GM19351 (cell line): ENCODE measurements at regions not wholly inside any gene's neighbourhood (a gene's known extent, or its start where the extent isn't known, plus 50 kb on each side); places are given as distances from the start of the nearest gene placed in this dataset.

ENCODE experiments used
- ATAC-seq: cut with Tn5 transposase; IDR thresholded peaks from one replicate; pipeline ENCODE4 v1.9.1; 2021; ENCODE audit warnings: mild to moderate bottlenecking, moderate library complexity; ENCODE audit not compliant: unreplicated experiment

DNA sequence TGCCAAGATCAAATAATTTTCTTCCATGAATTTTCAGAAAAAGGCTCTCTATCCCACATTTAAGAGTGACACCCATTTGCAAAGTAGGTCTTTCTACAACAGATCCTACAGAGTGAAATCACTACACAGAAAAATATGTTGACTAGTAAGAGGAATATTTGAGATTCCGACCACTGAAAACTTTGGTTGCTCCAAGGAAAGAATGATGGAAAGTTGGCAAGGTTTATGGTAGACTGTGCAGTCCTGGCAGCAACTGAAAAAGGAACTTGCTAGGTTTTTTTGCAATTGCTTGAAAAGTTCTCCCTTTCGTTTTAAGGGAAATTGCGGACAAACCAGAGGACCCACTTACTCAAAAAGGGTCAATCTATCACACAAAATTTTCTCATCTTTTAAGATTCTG is 83.1 kb upstream of the TSPAN8 start:
- no peak for ATAC-seq

DNA sequence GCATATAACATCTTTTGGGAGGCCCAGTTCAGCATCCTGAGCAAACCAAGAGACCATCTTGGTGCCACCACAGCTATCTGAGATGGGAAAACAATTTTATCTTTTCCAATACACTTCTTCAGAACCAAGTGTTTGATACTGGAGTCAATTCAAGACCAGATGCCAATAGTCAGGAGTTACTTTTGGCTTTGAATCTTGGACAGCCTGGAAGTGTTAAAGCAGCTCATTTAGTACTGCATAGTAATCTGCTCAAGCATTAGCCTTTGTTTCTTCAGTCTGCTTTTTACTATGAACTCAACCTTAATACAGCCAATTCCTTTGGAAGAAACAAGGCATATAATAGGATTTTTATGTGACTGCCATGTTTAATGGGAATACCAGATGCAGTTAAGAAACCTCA is 81.9 kb upstream of the TSPAN8 start:
- ATAC-seq = no peak

DNA sequence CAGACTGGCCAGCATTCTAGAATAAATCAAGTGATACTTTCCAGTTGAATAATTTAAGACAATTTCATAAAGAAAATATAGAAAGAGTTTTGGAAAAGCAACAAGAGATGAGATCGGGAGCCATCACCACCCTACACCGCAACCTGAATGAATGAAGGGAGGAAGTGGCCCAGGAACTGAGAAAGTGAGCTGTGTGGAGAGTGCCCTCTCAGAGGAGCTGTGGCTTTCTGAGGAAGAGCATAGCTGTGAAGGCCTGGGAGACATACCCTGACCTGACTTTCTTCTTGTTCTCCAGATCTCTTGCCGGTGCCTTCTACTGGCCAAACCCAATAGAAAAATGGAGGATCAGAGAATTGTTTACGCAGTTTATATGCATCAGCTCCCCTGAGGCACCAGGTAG is 79.3 kb upstream of the TSPAN8 start:
- no peak for ATAC-seq

DNA sequence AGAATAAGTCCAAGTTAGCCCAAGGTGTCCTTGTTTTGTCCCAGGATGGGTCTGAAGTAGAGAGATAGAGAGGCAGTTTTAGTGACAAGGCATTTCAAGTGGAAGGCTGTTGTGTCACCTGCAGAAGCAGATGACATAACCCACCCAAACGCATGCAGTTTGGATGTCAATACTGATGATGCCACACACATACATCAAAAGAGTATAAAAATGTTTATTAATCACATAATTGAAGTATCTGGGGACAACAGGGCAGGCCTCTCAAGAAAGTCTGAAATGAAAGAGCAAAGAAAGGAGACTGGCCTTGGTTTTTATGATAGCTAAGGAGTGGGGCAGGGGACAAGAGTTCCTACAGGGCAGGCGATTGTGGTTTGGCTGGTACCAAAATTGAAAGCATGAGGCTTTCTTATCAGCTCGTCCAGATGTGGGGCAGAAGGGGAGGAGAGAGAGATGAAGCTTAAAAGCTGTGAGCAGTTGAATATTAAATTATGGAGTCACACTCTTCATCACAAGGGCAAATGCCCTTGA is 78.4 kb upstream of the TSPAN8 start:
- no peak for ATAC-seq

DNA sequence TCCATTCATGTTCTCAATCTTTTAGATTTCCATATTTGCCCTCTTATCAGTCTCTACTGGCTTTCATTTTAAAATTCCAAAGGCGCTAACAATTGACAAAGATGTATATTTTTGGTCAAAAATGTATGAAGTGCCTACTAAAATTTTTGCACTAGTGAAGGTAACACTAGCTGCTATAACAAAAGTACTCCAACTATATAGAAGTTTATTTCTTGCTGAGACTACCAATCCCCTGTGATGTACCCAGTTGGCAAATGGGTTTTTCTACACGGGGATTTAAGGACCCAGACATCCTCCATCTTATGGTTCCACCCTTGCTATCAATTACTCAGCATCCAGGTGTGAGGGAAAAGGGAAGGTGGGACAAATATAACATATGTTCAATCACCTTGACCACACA is 75.3 kb upstream of the TSPAN8 start:
- ATAC-seq = no peak

DNA sequence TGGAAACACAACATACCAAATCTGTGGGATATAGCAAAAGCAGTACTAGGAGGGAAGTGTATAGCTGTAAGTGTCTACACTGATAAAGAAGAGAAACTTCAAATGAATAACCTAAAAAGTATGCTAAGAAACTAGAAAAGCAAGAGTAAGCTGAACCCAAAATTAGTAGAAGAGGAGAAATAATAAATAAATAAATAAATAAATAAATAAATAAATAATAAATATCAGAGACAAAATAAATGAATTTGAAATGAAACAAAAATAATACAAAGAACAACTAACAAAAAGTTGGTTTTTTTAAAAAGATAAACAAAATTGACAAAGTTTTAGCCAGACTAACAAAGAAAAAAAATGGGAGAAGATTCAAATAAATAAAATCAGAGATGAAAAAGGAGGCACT is 72.7 kb upstream of the TSPAN8 start:
- ATAC-seq = no peak

DNA sequence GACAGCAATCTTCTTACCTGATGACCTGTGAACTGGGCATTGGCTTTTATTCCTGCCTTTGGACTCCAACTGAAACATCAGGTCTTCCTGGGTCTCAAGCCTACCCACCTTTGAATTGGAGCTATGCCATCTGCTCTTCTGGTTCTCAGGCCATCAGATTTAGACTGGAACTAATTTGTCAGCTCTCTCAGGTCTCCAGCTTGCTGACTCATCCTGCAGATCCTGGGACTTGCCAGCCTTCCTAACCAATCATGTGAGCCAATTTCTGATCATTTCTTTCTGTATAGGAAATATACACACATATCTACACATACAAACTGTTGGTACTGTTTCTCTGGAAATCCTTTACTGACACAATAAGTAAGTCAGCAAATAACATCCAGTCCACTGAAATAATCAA is 65.3 kb upstream of the TSPAN8 start:
- ATAC-seq = no peak

DNA sequence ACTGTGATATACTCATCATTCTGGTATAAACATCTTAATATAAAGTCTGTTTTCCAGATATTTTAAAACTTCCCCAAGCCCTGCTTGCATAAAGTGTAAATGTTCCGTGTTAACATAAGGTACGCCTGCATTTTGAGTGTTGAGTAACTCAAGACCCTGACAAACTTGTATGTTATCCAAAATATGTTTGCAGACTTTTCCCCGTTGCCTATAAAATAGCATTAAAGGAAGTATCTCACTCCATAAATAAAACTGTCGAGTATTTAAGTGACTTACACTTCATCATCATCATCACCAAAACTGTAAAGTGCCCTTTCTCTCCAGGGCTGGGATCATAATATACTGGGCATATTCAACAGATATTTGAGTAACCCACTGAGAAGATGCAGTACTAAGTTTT is 64.6 kb upstream of the TSPAN8 start:
- ATAC-seq = no peak

DNA sequence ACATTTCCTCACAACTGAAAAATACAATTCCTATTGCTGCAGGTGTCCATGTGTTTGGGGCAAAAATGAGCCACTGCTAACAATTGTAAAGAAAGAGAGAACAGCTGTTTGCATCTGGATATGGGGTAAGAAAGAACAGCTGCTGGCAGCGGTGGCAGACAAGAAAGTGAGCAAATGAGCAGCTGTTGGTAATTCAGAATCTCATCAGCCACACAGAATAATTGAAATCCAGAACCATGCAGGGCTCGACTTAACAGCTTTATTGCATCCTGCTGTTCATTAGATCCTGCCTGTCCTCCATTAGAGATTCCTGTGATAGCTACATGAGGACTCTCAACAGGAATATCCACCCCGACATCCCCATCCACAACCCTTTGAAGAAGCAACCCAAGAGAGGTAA is 62.5 kb upstream of the TSPAN8 start:
- ATAC-seq = no peak

DNA sequence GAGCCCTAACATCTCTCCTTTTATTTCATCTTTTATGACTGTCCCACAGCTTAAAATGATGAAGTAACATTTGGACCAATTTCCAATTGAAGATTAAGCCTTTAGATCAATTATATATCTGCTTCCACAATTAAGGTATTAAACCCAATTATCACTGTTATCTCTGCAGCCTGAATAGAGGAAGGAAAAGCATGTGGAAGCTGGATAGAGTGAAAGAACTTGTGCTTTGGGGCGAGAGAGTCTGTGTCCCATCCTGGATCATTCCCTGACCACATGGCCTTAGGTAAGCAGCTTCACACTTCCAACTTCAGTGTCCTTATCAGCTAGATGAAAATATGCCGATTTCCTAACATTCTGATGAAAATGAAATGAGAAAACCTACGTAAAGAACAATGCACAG is 61.4 kb upstream of the TSPAN8 start:
- ATAC-seq = no peak

DNA sequence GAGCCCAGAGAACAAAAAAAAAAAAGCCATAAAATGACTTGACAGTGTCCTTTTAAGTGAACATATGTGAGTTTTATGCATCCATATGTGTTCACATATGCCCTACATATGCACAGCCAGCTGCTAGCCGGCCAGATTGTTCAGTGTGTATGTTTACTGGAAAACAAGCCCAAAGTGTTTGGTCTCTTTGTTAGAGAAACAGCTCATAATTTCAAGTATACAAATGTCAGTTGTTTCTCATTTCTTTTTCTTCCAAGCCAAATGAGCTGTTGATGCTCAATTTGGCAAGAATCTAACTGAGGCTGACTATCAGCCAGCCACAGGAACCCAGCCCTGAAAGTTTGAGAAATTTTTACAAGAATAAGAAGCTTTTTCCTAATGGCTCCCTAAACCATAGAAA is 60.8 kb upstream of the TSPAN8 start:
- ATAC-seq = no peak

DNA sequence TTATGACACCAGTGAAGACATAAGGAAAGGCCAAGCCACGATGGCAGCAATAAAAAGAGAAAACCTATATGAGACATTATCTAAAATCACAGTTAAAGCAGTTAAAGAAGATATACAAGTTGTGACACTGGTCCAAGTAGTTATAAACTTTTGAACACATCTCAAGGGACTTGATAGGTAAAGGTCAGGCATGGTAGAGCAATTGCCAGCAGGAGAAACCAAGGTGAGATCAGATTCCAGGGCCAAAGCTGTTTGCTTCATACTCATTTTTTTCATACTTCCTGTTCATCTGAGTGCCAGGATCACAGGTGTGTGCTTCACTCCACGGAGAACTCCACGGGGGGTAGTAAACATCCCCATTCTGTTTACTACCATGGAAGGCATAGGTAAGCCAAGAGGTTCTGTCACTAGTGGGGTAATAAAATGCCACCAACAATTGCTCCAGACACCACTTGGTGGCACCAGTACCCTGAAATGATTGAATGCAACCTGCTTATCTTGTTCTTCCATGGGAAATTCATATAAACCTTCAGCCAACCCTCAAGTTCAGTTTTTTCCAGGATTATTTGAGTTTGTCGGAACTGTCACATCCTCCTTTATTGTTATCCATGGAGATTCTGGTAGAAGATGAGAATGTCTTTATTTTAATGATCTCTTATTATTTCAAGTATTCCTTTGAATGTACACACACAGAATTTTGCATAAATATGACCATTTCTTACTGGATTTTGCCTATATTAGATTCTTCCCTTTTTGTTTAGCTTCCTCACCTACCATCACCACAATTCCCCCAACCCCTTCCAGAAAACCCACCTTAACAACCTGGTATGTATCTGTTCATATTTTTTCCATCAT is 59.2 kb upstream of the TSPAN8 start:
- ATAC-seq = peak; percentile 78

DNA sequence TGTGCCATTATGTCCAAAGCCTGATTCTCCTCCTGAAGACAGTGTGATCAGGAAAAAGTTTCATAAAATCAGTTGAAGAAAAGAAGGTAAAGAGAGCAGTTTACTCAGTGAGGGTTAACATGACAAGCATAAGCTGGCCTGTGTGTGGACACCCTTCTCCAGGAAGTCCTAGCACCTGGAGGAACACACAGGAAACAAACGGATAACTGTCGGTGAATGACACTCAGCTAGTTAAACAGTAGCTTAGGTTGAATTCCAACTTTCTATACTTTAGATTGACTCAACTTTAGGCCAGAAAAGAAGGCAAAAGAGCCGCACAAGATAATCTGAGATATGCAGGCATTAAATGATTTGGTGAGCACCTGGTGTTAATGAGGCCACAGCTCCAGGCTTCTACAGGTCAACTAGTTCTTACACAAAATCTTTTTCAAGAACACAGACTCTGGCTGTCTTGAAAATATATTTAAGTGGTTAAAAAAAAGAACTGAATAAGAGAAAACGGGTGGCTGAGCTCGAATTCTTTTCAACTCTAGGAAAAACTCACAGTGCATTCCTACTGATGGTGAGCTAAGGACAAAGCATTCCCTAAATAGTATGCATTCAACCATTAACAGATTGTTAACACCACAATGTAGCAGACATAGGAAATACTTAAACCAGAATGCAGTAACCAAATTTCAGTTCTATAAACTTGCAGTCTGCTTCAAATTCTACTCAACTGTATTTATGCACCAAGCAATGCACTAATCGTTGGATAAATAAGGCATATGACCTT is 56.9 kb upstream of the TSPAN8 start:
- ATAC-seq = no peak

DNA sequence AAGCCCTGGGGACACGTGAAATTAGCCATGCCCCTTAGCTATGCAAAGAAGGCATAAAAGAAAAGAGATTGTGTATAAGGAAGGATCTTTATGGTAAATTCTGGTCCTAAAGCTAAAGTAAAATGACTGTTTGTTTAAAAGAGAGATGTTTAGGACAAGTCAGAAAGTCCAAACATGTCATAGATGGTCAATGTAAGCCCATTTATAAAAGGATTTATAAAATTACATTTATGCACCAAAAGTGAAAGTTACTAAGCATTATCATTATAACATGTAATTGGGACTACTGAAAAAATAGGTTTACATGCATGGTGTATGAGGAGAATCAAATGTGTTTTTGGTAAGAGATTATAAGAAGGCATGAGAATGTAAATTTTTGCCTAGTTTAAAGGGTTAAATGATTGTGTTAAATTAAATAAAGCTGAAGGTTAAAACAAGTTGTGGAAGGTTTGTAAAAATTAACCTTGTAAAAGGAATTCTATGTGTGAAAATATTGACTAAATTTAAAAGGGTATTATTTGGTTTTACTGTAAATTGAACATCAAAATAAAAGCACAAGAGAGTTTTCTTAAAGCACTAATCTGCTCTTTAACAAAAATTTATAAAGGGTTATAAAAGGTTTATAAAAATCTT is 50.4 kb upstream of the TSPAN8 start:
- ATAC-seq = no peak
